ENCODE measurements at regions not wholly inside any gene's neighbourhood (a gene's known extent, or its start where the extent isn't known, plus 50 kb on each side); places are given as distances from the start of the nearest gene placed in this dataset.
A peak's percentile ranks its signal among the peaks of the same experiment; 100 is the strongest.
"Not testable (repeated sequence)": the region's sequence is repeated elsewhere in the genome, so short reads cannot be mapped to it uniquely, and the experiment has no call there.

DNA sequence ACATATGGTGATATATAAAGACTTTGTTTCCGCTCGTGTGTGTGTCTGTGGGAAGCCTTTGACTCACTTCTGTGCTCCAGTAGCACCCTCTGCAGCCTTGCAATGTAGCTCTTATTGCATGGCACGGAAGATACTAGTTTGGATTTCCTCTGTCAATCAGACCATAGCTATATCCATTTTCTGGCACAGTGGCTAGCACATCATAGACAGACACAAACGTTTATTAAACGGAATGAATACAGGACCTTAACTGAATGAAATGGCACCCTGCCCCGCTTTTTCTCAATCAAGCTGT lies 124.0 kb upstream of the PTPN20 start:
- Mint-ChIP-seq H3K27ac (peak overlapping the region in 1 of 7 donors; percentile 35), H3K27me3 (ENCODE audit: low read depth in 3 of 3) (peaks cover 0 to 7% (median 3%) of the 10 kb centered on the region in 3 donors), H3K36me3 (no peaks in the 10 kb centered on the region), H3K9me3 (no peaks in the 10 kb centered on the region), H3K4me3 (peak overlapping the region; percentile 87 to 98), H3K4me1 (peaks cover 5% of the 10 kb centered on the region)
- H3K27ac ChIP-seq (ENCODE audit: low read depth in 1 of 2, low read length in 2 of 2), result no peak overlapping the region
- no peak overlapping the region for H3K4me2 ChIP-seq (replicated peaks; ENCODE audit: extremely low read depth, low read length, poor library complexity, severe bottlenecking)
- intact Hi-C loops (cut with micrococcal nuclease), result no loop called here
- TF ChIP-seq CTCF (IDR thresholded peaks at IDR 0.05), result no peak
- no peaks in the 10 kb centered on the region for H3K9me3 ChIP-seq (replicated peaks in 1 of 2; ENCODE audit: control insufficient read depth in 1 of 2, insufficient read depth in 1 of 2, low read length in 2 of 2)
- no CpG with 5 or more reads among the region's 6 CpGs for WGBS (ENCODE audit: insufficient coverage)
- H3K4me1 ChIP-seq (ENCODE audit: control insufficient read depth in 1 of 2, insufficient read depth in 2 of 2, low read length in 2 of 2), result no peaks in the 10 kb centered on the region
- H3K27me3 ChIP-seq (ENCODE audit: control insufficient read depth in 2 of 2, insufficient read depth in 2 of 2, low read length in 2 of 2), result no peaks in the 10 kb centered on the region
- no peaks in the 10 kb centered on the region for H3K79me2 ChIP-seq (ENCODE audit: insufficient read depth, low read length)
- DNase-seq, result peak in 2 of 3 donors; percentile 6 to 27
- peak overlapping the region; percentile 75 for H2AFZ ChIP-seq (ENCODE audit: insufficient read depth, low read depth, low read length, poor library complexity, severe bottlenecking)
- peak overlapping the region; percentile 53 to 75 (median 61) for H3K4me3 ChIP-seq (replicated peaks in 1 of 3; ENCODE audit: low read depth in 2 of 3, low read length in 3 of 3)
- H4K20me1 ChIP-seq (ENCODE audit: insufficient read depth, low read length), result no peaks in the 10 kb centered on the region
- H3K9ac ChIP-seq (ENCODE audit: insufficient read depth, low read length, poor library complexity, severe bottlenecking), result no peak overlapping the region
- no peaks in the 10 kb centered on the region for H3K36me3 ChIP-seq (replicated peaks in 1 of 2; ENCODE audit: control insufficient read depth in 1 of 2, insufficient read depth in 2 of 2, low read length in 2 of 2)

GRCh38 chr10:46792657-46793357 lies 118.4 kb upstream of the PTPN20 start:
- H3K27ac ChIP-seq (ENCODE audit: low read depth in 1 of 2, low read length in 2 of 2); H3K4me3 ChIP-seq (replicated peaks in 1 of 3; ENCODE audit: low read depth in 2 of 3, low read length in 3 of 3); intact Hi-C loops (cut with micrococcal nuclease); H2AFZ ChIP-seq (ENCODE audit: insufficient read depth, low read depth, low read length, poor library complexity, severe bottlenecking); H3K9me3 Mint-ChIP-seq; H3K9me3 ChIP-seq (replicated peaks in 1 of 2; ENCODE audit: control insufficient read depth in 1 of 2, insufficient read depth in 1 of 2, low read length in 2 of 2); H3K4me2 ChIP-seq (replicated peaks; ENCODE audit: extremely low read depth, low read length, poor library complexity, severe bottlenecking); H3K27me3 Mint-ChIP-seq (ENCODE audit: low read depth in 3 of 3); H3K79me2 ChIP-seq (ENCODE audit: insufficient read depth, low read length); H3K4me1 ChIP-seq (ENCODE audit: control insufficient read depth in 1 of 2, insufficient read depth in 2 of 2, low read length in 2 of 2); H3K27ac Mint-ChIP-seq; H3K36me3 Mint-ChIP-seq; H4K20me1 ChIP-seq (ENCODE audit: insufficient read depth, low read length); H3K27me3 ChIP-seq (ENCODE audit: control insufficient read depth in 2 of 2, insufficient read depth in 2 of 2, low read length in 2 of 2); H3K4me1 Mint-ChIP-seq; H3K9ac ChIP-seq (ENCODE audit: insufficient read depth, low read length, poor library complexity, severe bottlenecking); H3K36me3 ChIP-seq (replicated peaks in 1 of 2; ENCODE audit: control insufficient read depth in 1 of 2, insufficient read depth in 2 of 2, low read length in 2 of 2); H3K4me3 Mint-ChIP-seq; DNase-seq: not testable (repeated sequence)
- WGBS (ENCODE audit: insufficient coverage), result no CpG with 5 or more reads among the region's 6 CpGs

GRCh38 chr10:46796351-46796750 lies 114.9 kb upstream of the PTPN20 start:
- DNase-seq, result peak in 1 of 3 donors; percentile 27
- H3K36me3 Mint-ChIP-seq; H2AFZ ChIP-seq (ENCODE audit: insufficient read depth, low read depth, low read length, poor library complexity, severe bottlenecking); H3K4me3 ChIP-seq (replicated peaks in 1 of 3; ENCODE audit: low read depth in 2 of 3, low read length in 3 of 3); H3K4me3 Mint-ChIP-seq; H3K36me3 ChIP-seq (replicated peaks in 1 of 2; ENCODE audit: control insufficient read depth in 1 of 2, insufficient read depth in 2 of 2, low read length in 2 of 2); H3K4me1 Mint-ChIP-seq; H4K20me1 ChIP-seq (ENCODE audit: insufficient read depth, low read length); H3K4me1 ChIP-seq (ENCODE audit: control insufficient read depth in 1 of 2, insufficient read depth in 2 of 2, low read length in 2 of 2); H3K27me3 Mint-ChIP-seq (ENCODE audit: low read depth in 3 of 3); H3K27ac ChIP-seq (ENCODE audit: low read depth in 1 of 2, low read length in 2 of 2); H3K27me3 ChIP-seq (ENCODE audit: control insufficient read depth in 2 of 2, insufficient read depth in 2 of 2, low read length in 2 of 2); H3K9ac ChIP-seq (ENCODE audit: insufficient read depth, low read length, poor library complexity, severe bottlenecking); H3K9me3 ChIP-seq (replicated peaks in 1 of 2; ENCODE audit: control insufficient read depth in 1 of 2, insufficient read depth in 1 of 2, low read length in 2 of 2); H3K79me2 ChIP-seq (ENCODE audit: insufficient read depth, low read length); intact Hi-C loops (cut with micrococcal nuclease); H3K9me3 Mint-ChIP-seq; H3K27ac Mint-ChIP-seq; H3K4me2 ChIP-seq (replicated peaks; ENCODE audit: extremely low read depth, low read length, poor library complexity, severe bottlenecking): not testable (repeated sequence)
- WGBS (ENCODE audit: insufficient coverage), result no CpG with 5 or more reads among the region's 4 CpGs

GRCh38 chr10:46802010-46802409 lies 109.2 kb upstream of the PTPN20 start:
- H4K20me1 ChIP-seq (ENCODE audit: insufficient read depth, low read length); H3K36me3 Mint-ChIP-seq; H3K27me3 ChIP-seq (ENCODE audit: control insufficient read depth in 2 of 2, insufficient read depth in 2 of 2, low read length in 2 of 2); H3K9ac ChIP-seq (ENCODE audit: insufficient read depth, low read length, poor library complexity, severe bottlenecking); H3K4me3 ChIP-seq (replicated peaks in 1 of 3; ENCODE audit: low read depth in 2 of 3, low read length in 3 of 3); H3K27ac ChIP-seq (ENCODE audit: low read depth in 1 of 2, low read length in 2 of 2); H2AFZ ChIP-seq (ENCODE audit: insufficient read depth, low read depth, low read length, poor library complexity, severe bottlenecking); H3K9me3 ChIP-seq (replicated peaks in 1 of 2; ENCODE audit: control insufficient read depth in 1 of 2, insufficient read depth in 1 of 2, low read length in 2 of 2); H3K79me2 ChIP-seq (ENCODE audit: insufficient read depth, low read length); H3K9me3 Mint-ChIP-seq; intact Hi-C loops (cut with micrococcal nuclease); H3K4me2 ChIP-seq (replicated peaks; ENCODE audit: extremely low read depth, low read length, poor library complexity, severe bottlenecking); H3K4me3 Mint-ChIP-seq; H3K27me3 Mint-ChIP-seq (ENCODE audit: low read depth in 3 of 3); H3K4me1 ChIP-seq (ENCODE audit: control insufficient read depth in 1 of 2, insufficient read depth in 2 of 2, low read length in 2 of 2); H3K4me1 Mint-ChIP-seq; H3K27ac Mint-ChIP-seq; DNase-seq; H3K36me3 ChIP-seq (replicated peaks in 1 of 2; ENCODE audit: control insufficient read depth in 1 of 2, insufficient read depth in 2 of 2, low read length in 2 of 2): not testable (repeated sequence)
- no CpG with 5 or more reads among the region's 1 CpG for WGBS (ENCODE audit: insufficient coverage)
